SK-N-SH treated with all-trans-retinoic acid at 6 μM for 48 hours (cell line): ENCODE measurements at regions not wholly inside any gene's neighbourhood (a gene's known extent, or its start where the extent isn't known, plus 50 kb on each side); places are given as distances from the start of the nearest gene placed in this dataset.

ENCODE experiments used
- ARNTL ChIP-seq: fragments of 450-650 bp; formaldehyde crosslinking; IDR thresholded peaks from 2 replicates; pipeline ENCODE4 v1.5.0; 2020; ENCODE audit warnings: low read depth, mild to moderate bottlenecking, moderate library complexity, borderline replicate concordance
- BACH2 ChIP-seq: fragments of 250-450 bp; sonication (Bioruptor Pico); IDR thresholded peaks from 2 replicates; pipeline ENCODE4 v1.9.0; 2021; ENCODE audit warnings: mild to moderate bottlenecking, borderline replicate concordance
- GLIS3 ChIP-seq: fragments of 250-450 bp; sonication (Bioruptor Pico); IDR thresholded peaks from 2 replicates; pipeline ENCODE4 v1.5.0; 2020; ENCODE audit warnings: mild to moderate bottlenecking, moderate library complexity
- PATZ1 ChIP-seq: fragments of 250-450 bp; sonication (Bioruptor Pico); IDR thresholded peaks from 2 replicates; pipeline ENCODE4 v1.8.0; 2020; ENCODE audit warnings: mild to moderate bottlenecking, moderate library complexity, borderline replicate concordance
- RARB ChIP-seq: fragments of 250-450 bp; sonication (Bioruptor Pico); IDR thresholded peaks from 2 replicates; pipeline ENCODE4 v1.8.0; 2021; ENCODE audit warnings: mild to moderate bottlenecking, moderate library complexity
- TCF4 ChIP-seq: fragments of 250-450 bp; sonication (Bioruptor Pico); IDR thresholded peaks from 2 replicates; pipeline ENCODE4 v1.8.0; 2021; ENCODE audit warnings: mild to moderate bottlenecking, moderate library complexity, borderline replicate concordance
- ZC3H10 ChIP-seq: fragments of 250-450 bp; sonication (Bioruptor Pico); IDR thresholded peaks from 2 replicates; pipeline ENCODE4 v1.5.1; 2021; ENCODE audit warnings: mild to moderate bottlenecking, moderate library complexity
- ZFP3 ChIP-seq: fragments of 250-450 bp; sonication (Bioruptor Pico); IDR thresholded peaks from 2 replicates; pipeline ENCODE4 v1.5.0; 2020; ENCODE audit warnings: mild to moderate bottlenecking, moderate library complexity
- ZFP30 ChIP-seq: fragments of 450-650 bp; formaldehyde crosslinking; IDR thresholded peaks from 2 replicates; pipeline ENCODE4 v1.5.0; 2022; ENCODE audit warnings: mild to moderate bottlenecking, moderate library complexity
- ZNF565 ChIP-seq: fragments of 450-650 bp; formaldehyde crosslinking; conservative IDR thresholded peaks from 2 replicates; pipeline ENCODE4 v1.5.0; 2020; ENCODE audit warnings: low read depth, mild to moderate bottlenecking, moderate library complexity
- ZNF70 ChIP-seq: fragments of 450-650 bp; formaldehyde crosslinking; IDR thresholded peaks from 2 replicates; pipeline ENCODE4 v1.5.0; 2020; ENCODE audit warnings: mild to moderate bottlenecking, moderate library complexity
- ZNF8 ChIP-seq: fragments of 450-650 bp; formaldehyde crosslinking; IDR thresholded peaks from 2 replicates; pipeline ENCODE4 v1.5.0; 2020; ENCODE audit warnings: mild to moderate bottlenecking, moderate library complexity
- TF ChIP-seq, protein P1 (sequence below): fragments of 250-450 bp; sonication (Bioruptor Pico); IDR thresholded peaks from 2 replicates; pipeline ENCODE4 v1.8.0; 2021; ENCODE audit warnings: low read depth, mild to moderate bottlenecking, moderate library complexity, borderline replicate concordance
- TF ChIP-seq, protein P2 (sequence below): fragments of 250-450 bp; sonication (Bioruptor Pico); IDR thresholded peaks from 2 replicates; pipeline ENCODE4 v1.5.1; 2020; ENCODE audit warnings: low read depth, mild to moderate bottlenecking, moderate library complexity

DNA sequence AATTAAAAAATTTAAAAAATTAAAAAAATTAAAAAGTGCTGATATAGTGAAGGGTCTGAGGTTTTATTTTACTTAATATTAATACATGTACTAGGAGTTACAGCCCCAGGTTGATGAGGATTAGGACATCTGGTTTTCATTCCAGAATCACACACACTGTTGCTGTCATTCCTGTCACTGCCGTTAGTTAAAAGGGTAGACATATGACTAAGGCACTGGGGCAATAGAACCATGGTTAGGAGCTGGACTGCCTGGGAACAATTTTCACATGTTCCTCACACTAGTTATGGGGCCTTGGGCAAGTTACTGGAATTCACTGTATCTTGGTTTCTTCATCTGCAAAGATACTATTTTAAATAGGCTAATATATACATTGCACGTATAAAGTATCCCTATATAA lies 191.8 kb upstream of the DPYD start:
- TF ChIP-seq ZNF70 (CRISPR knock-in tag) (no peak), ZFP30 (CRISPR knock-in tag) (no peak), PATZ1 (CRISPR knock-in tag) (no peak), TCF4 (CRISPR knock-in tag) (no peak), ZNF8 (no peak), ZFP3 (CRISPR knock-in tag) (no peak), ARNTL (CRISPR knock-in tag) (no peak), ZNF565 (CRISPR knock-in tag) (no peak), GLIS3 (CRISPR knock-in tag) (no peak), BACH2 (CRISPR knock-in tag) (no peak), ZC3H10 (no peak), RARB (CRISPR knock-in tag) (no peak)
- TF ChIP-seq, protein P1, sequence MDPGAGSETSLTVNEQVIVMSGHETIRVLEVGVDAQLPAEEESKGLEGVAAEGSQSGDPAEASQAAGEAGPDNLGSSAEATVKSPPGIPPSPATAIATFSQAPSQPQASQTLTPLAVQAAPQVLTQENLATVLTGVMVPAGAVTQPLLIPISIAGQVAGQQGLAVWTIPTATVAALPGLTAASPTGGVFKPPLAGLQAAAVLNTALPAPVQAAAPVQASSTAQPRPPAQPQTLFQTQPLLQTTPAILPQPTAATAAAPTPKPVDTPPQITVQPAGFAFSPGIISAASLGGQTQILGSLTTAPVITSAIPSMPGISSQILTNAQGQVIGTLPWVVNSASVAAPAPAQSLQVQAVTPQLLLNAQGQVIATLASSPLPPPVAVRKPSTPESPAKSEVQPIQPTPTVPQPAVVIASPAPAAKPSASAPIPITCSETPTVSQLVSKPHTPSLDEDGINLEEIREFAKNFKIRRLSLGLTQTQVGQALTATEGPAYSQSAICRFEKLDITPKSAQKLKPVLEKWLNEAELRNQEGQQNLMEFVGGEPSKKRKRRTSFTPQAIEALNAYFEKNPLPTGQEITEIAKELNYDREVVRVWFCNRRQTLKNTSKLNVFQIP (CRISPR knock-in tag) = no peak
- TF ChIP-seq, protein P2, sequence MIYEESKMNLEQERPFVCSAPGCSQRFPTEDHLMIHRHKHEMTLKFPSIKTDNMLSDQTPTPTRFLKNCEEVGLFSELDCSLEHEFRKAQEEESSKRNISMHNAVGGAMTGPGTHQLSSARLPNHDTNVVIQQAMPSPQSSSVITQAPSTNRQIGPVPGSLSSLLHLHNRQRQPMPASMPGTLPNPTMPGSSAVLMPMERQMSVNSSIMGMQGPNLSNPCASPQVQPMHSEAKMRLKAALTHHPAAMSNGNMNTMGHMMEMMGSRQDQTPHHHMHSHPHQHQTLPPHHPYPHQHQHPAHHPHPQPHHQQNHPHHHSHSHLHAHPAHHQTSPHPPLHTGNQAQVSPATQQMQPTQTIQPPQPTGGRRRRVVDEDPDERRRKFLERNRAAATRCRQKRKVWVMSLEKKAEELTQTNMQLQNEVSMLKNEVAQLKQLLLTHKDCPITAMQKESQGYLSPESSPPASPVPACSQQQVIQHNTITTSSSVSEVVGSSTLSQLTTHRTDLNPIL (CRISPR knock-in tag) = no peak
